NCI-H446 (cell line): ENCODE measurements at regions not wholly inside any gene's neighbourhood (a gene's known extent, or its start where the extent isn't known, plus 50 kb on each side); places are given as distances from the start of the nearest gene placed in this dataset.

Experiments
- DNase-seq, 2 experiments: peaks; one replicate each; lab custom pipeline; 2025; lab: John Stamatoyannopoulos, UW

DNA sequence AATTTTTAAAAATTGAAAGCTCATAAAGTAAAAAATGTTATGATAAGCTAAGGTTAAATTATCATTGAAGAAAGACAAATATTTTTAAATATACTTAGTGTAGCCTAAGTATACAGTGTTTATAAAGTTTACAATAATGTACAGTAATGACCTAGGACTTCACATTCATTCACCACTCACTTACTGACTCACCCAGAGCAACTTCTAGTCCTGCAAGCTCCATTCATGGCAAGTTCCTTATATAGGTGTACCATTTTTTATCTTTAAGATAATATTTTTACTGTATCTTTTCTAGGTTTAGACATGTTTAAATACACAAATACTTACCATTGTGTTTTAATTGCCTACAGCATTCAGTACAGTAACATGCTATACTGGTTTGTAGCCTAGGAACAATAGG, 112.3 kb upstream of the RADX start:
- no peak for DNase-seq

GRCh38 chrX:106510713-106511403, 100.9 kb upstream of the RADX start:
- no peak for DNase-seq
